ENCODE measurements at regions not wholly inside any gene's neighbourhood (a gene's known extent, or its start where the extent isn't known, plus 50 kb on each side); places are given as distances from the start of the nearest gene placed in this dataset.

DNA sequence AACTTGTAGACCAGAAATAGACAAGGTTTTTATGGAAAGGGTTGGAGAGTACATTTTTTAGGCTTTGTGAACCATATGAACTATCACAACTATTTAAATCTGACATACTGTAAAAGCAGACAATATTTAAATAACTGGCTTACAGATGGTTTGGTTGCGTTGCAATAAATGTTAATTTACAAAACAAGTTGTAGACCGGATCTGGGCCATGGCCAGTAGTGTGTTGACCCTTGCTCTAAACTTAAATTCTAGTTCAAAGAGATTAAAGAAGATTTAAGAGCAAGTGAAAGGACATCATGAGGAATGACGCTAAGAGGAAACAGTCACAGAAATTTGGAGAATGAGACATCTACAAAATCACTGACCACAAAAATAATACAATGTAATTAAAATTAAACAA, 652.7 kb downstream of the DCDC2C start:
- no peak for DNase-seq (ENCODE audit: low read depth)
- no peak overlapping the region for H3K4me3 ChIP-seq (ENCODE audit: low read depth, low read length)
- TF ChIP-seq, protein P1, sequence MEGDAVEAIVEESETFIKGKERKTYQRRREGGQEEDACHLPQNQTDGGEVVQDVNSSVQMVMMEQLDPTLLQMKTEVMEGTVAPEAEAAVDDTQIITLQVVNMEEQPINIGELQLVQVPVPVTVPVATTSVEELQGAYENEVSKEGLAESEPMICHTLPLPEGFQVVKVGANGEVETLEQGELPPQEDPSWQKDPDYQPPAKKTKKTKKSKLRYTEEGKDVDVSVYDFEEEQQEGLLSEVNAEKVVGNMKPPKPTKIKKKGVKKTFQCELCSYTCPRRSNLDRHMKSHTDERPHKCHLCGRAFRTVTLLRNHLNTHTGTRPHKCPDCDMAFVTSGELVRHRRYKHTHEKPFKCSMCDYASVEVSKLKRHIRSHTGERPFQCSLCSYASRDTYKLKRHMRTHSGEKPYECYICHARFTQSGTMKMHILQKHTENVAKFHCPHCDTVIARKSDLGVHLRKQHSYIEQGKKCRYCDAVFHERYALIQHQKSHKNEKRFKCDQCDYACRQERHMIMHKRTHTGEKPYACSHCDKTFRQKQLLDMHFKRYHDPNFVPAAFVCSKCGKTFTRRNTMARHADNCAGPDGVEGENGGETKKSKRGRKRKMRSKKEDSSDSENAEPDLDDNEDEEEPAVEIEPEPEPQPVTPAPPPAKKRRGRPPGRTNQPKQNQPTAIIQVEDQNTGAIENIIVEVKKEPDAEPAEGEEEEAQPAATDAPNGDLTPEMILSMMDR (IDR thresholded peaks at IDR 0.05; ENCODE audit: insufficient read depth, low read length) = no peak

DNA sequence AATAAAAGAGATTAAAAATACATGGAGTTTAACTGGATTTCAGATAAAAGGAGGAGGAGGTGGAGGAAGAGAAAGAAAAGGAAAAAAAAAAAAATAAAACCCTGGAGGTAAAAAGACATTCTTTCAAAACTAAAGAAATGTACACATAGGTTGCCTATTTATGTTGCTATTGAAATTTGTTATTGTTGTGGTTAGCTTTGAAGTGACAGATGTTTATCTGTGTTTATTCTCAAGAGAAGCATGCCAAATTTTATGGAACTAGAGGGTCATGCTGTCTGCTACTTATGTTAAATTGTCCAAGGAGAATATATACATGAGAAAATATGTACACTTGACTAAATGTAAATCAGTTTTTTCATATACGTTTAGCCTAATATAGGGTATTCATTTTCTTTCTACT, 653.2 kb downstream of the DCDC2C start:
- TF ChIP-seq, protein P1 (IDR thresholded peaks at IDR 0.05; ENCODE audit: insufficient read depth, low read length) = no peak
- no peak overlapping the region for H3K4me3 ChIP-seq (ENCODE audit: low read depth, low read length)
- DNase-seq (ENCODE audit: low read depth) = no peak

- no peak overlapping the region for H3K4me3 ChIP-seq (ENCODE audit: low read depth, low read length)
- TF ChIP-seq, protein P1 (IDR thresholded peaks at IDR 0.05; ENCODE audit: insufficient read depth, low read length) = no peak
These were observed 653.7 kb downstream of the DCDC2C start for GRCh38 chr2:4357121-4357520.

DNA sequence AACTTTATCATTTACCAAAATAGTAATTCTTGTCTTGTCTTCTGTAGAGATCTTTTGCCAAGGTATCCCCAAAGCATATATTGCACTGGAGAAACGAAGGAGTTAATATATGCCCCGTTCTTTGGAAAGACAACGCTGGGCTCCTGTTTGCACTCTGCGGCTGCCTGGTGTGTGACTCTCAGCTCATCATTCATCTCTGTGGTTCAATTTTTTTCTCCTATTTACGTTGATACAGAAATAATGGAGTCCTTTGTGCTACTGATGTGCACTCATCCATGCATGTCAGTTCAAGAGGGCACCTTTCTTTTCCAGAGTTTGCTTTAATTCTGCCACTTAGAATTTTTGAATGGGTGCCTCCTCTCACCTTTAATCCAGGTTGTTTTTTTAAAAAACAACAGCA, 655.5 kb downstream of the DCDC2C start:
- TF ChIP-seq, protein P1 (IDR thresholded peaks at IDR 0.05; ENCODE audit: insufficient read depth, low read length) = no peak
- H3K4me3 ChIP-seq (ENCODE audit: low read depth, low read length) = no peak overlapping the region
- no peak for DNase-seq (ENCODE audit: low read depth)

More at GRCh38 chr2:4357121-4357520, 653.7 kb downstream of the DCDC2C start:
- DNase-seq (ENCODE audit: low read depth) = no peak

- no peak overlapping the region for H3K4me3 ChIP-seq (ENCODE audit: low read depth, low read length)
- no peak for DNase-seq (ENCODE audit: low read depth)
- TF ChIP-seq, protein P1 (IDR thresholded peaks at IDR 0.05; ENCODE audit: insufficient read depth, low read length) = no peak
These were observed 665.5 kb downstream of the DCDC2C start for GRCh38 chr2:4368907-4369306.

DNA sequence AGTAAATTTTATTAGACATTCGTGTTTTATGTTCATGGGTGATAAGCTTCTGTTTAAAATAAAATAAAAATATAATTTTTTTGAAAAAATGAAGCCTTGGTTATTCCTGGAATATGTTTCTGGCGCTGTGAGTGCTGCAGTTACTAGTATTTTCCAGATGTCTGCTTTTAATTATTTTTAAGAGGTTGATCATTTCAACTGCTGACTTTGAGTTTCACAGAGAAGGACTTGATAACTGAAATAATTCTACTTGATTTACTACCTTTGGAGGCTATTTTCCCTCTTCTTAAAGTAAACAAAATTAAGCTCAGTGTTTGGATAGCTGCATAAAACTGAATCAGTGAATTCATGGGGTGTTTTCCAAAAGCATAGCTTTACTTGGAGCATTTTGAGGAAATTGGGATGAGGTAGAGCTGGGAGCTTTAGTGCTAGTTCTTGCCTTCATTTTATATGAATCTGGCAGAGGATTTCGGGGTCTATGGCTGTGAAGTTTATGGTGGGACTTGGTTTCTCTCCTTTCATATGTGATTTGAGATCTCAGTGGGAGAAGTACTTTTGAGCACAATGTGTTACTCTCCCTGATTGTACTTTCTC, 666.5 kb downstream of the DCDC2C start:
- no peak for DNase-seq (ENCODE audit: low read depth)
- TF ChIP-seq, protein P1 (IDR thresholded peaks at IDR 0.05; ENCODE audit: insufficient read depth, low read length) = no peak
- H3K4me3 ChIP-seq (ENCODE audit: low read depth, low read length) = no peak overlapping the region
